Activated CD4-positive, alpha-beta memory T cell treated with anti-CD3 and anti-CD28 coated beads, Interleukin-2, amount 10 ng/mL, durations not matched to agents 7 days and 5 days (primary cell): ENCODE measurements at regions not wholly inside any gene's neighbourhood (a gene's known extent, or its start where the extent isn't known, plus 50 kb on each side); places are given as distances from the start of the nearest gene placed in this dataset.

Source experiments
- CTCF ChIA-PET: fragments of 350-600 bp; sonication (Branson Sonifier 250); formaldehyde crosslinking; loops from one replicate; lab custom pipeline; 2021; ENCODE audit warnings: antibody characterized with exemption, inconsistent platforms; lab: Charles Lee
- POLR2A ChIA-PET: fragments of 350-600 bp; sonication (Branson Sonifier 250); formaldehyde crosslinking; loops from one replicate; lab custom pipeline; 2021; ENCODE audit warnings: antibody characterized with exemption; lab: Charles Lee
- DNase-seq: peaks from one replicate; pipeline ENCODE4 v3.0.0-alpha.2; 2020
- H3K27ac Mint-ChIP-seq: one replicate; pipeline ENCODE4 v1.8.0; 2021; ENCODE audit warnings: mild to moderate bottlenecking, mixed read lengths
- H3K27me3 Mint-ChIP-seq: one replicate; pipeline ENCODE4 v1.8.0; 2021; ENCODE audit warnings: mixed read lengths
- H3K36me3 Mint-ChIP-seq: one replicate; pipeline ENCODE4 v1.8.0; 2021; ENCODE audit warnings: low read depth, mixed read lengths
- H3K4me1 Mint-ChIP-seq: one replicate; pipeline ENCODE4 v1.8.0; 2021; ENCODE audit warnings: mixed read lengths
- H3K4me3 Mint-ChIP-seq: one replicate; pipeline ENCODE4 v1.8.0; 2021; ENCODE audit warnings: mild to moderate bottlenecking, mixed read lengths
- H3K9me3 Mint-ChIP-seq: one replicate; pipeline ENCODE4 v1.8.0; 2021; ENCODE audit warnings: mixed read lengths

DNA sequence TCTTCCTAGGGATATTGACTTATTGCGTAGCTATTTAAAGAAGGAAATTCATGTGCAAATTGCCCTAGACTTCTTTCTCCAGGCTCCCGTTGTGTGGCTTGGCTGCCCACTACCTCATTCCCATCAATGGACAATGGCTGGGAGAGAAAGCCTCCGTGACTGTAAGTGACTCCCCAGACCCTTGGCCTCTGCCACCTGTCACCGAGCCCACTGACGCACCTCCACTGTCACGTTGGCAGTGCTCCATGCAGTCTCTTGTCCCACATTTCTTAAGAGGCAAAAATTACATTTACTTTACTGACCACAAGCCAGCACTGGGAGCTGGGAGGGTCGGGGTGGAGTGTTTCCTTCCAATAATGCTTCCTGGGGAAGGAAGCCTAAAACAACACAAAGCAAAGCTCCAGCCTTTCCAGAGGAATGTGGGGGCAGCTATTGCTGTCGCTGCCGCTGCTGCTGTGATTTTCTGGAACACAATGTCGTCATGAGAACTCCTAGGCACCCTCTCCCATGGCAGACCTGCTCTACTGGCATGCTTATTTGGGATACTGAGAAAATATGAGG, 89.7 kb upstream of the STEAP1B start:
- H3K27ac Mint-ChIP-seq, result no peak overlapping the region
- DNase-seq, result no peak
- POLR2A ChIA-PET, result no interaction called here
- no peaks in the 10 kb centered on the region for H3K9me3 Mint-ChIP-seq
- H3K36me3 Mint-ChIP-seq, result no peaks in the 10 kb centered on the region
- peaks cover 8% of the 10 kb centered on the region for H3K4me1 Mint-ChIP-seq
- peaks cover 51% of the 10 kb centered on the region for H3K27me3 Mint-ChIP-seq
- no peak overlapping the region for H3K4me3 Mint-ChIP-seq
- CTCF ChIA-PET, result interaction anchor here (2.2 kb wide), 1 partner anchor 29 kb away, joined by 9 read pairs; no protein-coding TSS in a partner anchor

DNA sequence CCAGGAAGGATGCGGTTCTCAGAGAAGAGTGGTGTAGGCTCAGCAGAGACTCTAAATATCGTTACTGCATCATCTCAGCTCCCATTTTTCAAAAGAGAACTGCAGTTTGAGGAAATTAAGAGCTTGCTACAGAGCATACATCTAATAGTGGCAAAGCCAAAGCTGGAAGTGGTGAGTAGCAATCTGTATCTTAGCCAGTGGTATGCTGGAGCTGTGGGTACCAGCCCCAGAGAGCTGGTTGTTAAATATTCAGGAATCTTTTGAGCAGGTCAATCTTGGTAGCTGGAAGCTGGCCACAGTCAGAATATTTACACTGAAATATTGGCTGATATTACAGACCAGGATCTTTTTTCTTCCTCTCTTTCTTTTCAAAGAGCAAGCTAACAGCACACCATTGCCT, 88.4 kb upstream of the STEAP1B start:
- POLR2A ChIA-PET, result interaction anchor here (0.9 kb wide), 1 partner anchor 136 kb away, joined by 3 read pairs; no protein-coding TSS in a partner anchor
- H3K9me3 Mint-ChIP-seq, result no peaks in the 10 kb centered on the region
- H3K27me3 Mint-ChIP-seq, result peaks cover 56% of the 10 kb centered on the region
- no peak overlapping the region for H3K27ac Mint-ChIP-seq
- H3K4me3 Mint-ChIP-seq, result no peak overlapping the region
- H3K36me3 Mint-ChIP-seq, result no peaks in the 10 kb centered on the region
- H3K4me1 Mint-ChIP-seq, result peaks cover 8% of the 10 kb centered on the region
- CTCF ChIA-PET, result interaction anchor here (2.2 kb wide), 1 partner anchor 27 kb away, joined by 9 read pairs; no protein-coding TSS in a partner anchor
- DNase-seq, result no peak

DNA sequence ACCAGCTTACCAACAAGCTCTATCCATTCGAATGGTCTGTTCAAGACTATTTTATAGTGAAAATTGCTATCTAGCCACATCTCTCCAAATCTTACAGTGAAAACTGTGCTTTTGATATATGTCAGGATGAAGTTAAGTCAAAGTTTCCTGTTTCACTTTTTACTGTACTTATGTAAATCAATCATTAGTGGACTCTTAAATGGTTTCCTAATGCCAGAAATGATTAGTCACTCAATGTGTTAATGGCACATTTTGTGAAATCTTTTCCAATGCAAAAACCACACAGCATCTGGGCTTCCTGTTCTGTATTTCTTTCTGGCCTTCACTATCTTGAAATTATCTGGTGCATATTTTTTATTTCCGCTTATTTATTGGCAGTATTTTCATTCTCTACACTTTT, 87.3 kb upstream of the STEAP1B start:
- CTCF ChIA-PET, result interaction anchor here (1.2 kb wide), 1 partner anchor 27 kb away, joined by 3 read pairs; no protein-coding TSS in a partner anchor
- no peaks in the 10 kb centered on the region for H3K9me3 Mint-ChIP-seq
- peaks cover 8% of the 10 kb centered on the region for H3K4me1 Mint-ChIP-seq
- POLR2A ChIA-PET, result interaction anchor here (0.9 kb wide), 2 partner anchors 52 to 137 kb away, joined by 3 read pairs; no protein-coding TSS in a partner anchor
- no peak overlapping the region for H3K4me3 Mint-ChIP-seq
- no peak for DNase-seq
- no peak overlapping the region for H3K27ac Mint-ChIP-seq
- no peaks in the 10 kb centered on the region for H3K36me3 Mint-ChIP-seq
- peaks cover 60% of the 10 kb centered on the region for H3K27me3 Mint-ChIP-seq

DNA sequence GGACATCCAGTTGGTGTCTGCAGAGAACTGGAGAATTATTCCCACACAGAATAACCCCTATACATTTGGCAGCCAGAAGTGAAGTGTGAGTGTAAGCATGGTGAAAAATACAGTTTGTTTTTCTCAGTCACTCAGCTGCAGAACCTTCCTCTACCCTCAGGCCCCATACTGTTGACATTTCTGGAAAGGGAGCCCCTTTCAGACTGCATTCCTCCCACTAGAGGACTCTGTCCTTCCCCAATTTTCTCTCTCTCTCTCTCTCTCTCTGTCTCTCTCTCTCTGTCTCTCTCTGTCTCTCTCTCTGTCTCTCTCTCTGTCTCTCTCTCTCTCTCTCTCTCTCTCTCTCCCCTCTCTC, 86.8 kb upstream of the STEAP1B start:
- Mint-ChIP-seq H3K27me3 (peaks cover 59% of the 10 kb centered on the region), H3K4me3 (no peak overlapping the region)

DNA sequence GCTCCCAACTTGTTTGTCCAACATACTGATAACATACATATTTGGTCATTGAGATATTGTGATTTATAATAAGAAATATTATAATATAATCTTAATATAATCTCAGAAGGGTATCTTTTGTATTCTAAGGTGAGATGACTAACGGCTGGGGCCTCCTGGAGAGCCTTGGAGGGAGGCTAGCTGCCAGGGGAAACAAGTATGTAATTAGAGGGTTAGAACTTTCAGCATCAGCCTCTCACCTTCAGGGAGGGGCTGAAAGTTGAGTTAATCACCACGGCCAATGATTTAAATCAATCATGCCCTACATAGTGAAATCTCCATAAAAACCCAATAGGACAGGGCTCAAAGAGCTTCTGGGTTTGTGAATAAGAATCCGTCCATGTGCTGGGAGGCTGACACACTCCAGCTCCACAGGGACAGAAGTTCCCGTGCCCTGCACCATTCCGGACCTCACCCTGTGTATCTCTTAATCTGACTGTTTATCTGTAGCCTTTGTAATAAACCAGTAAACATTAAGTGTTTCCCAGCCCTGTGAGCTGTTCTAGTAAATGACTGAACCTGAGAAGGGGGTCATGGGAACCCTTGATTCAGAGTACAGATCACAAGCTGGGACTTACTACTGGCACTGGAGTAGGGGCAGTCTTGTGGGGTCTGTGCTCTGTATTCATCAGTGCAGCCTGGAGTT, 86.3 kb upstream of the STEAP1B start:
- H3K27me3 Mint-ChIP-seq, result peaks cover 59% of the 10 kb centered on the region
- no peaks in the 10 kb centered on the region for H3K36me3 Mint-ChIP-seq
- no peaks in the 10 kb centered on the region for H3K9me3 Mint-ChIP-seq
- DNase-seq, result no peak
- ChIA-PET CTCF (interaction anchor here (1.2 to 1.3 kb wide), 2 partner anchors 26 to 139 kb away, joined by 3 read pairs; no protein-coding TSS in a partner anchor), POLR2A (interaction anchor here (0.9 kb wide), 1 partner anchor 53 kb away, joined by 3 read pairs; no protein-coding TSS in a partner anchor)
- no peak overlapping the region for H3K4me3 Mint-ChIP-seq
- H3K4me1 Mint-ChIP-seq, result peaks cover 9% of the 10 kb centered on the region
- no peak overlapping the region for H3K27ac Mint-ChIP-seq

More for the DNA sequence above, 86.8 kb upstream of the STEAP1B start:
- ChIA-PET CTCF (interaction anchor here (1.2 to 1.3 kb wide), 2 partner anchors 26 to 139 kb away, joined by 3 read pairs; no protein-coding TSS in a partner anchor), POLR2A (interaction anchor here (0.9 kb wide), 1 partner anchor 53 kb away, joined by 3 read pairs; no protein-coding TSS in a partner anchor)
- H3K36me3 Mint-ChIP-seq, result no peaks in the 10 kb centered on the region
- peaks cover 8% of the 10 kb centered on the region for H3K4me1 Mint-ChIP-seq
- no peaks in the 10 kb centered on the region for H3K9me3 Mint-ChIP-seq
- H3K27ac Mint-ChIP-seq, result no peak overlapping the region
- DNase-seq, result no peak

DNA sequence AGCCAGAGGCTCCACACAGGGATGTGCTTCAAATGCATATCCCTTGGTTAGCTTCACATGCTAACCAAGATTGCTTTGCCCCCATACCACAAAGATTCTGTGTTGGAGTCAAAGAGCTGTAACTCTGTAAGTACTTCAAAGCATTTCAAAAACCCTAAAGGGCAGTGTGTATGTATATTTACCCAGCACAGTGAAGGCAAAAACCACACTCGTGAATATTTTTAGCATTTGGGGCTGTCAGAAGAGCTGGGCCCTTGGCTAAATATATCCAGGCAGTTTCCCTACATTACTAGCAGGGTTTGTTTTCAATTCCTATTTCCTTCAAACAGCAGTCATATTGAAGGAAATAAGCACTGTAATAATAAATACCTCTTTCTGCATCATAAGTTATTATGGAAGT, 84.2 kb upstream of the STEAP1B start:
- POLR2A ChIA-PET, result interaction anchor here (1.6 kb wide), 1 partner anchor 21 kb away, joined by 4 read pairs; no protein-coding TSS in a partner anchor
- CTCF ChIA-PET, result no interaction called here

DNA sequence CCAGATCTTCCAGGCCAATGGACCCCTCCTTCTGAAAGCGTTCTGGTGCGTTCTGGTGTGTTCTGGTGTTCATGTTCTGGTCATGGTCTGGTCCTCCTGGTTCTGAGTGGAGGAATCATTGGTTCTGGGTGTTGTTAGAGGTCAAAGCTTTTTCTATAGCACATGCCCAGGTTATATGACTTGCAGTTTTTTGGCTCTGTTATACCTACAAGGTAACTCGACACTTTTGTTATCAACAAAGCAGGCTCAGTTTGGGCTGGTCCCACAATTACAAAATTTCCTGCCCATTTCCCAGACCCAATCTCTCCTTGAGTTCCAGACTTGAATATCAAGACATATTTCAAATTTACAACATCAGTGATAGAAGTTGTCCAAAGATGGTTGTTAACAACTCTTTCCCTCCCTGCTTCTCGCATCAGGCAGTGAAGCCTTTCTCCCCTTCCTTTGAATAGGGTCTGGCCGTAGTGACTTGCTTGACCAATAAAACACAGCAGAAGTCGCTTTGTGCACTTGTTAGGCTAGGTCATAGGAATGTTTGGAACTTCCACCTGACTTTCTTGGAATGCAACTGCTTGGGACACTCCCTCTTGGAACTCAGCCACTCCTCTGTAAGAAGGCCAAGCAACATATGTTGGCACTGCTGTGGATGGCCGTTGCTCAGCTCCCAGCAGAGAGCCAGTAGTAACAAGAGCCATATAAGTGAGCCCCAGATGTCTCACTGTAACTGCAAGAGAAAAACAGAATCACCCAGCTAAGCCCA, 83.1 kb upstream of the STEAP1B start:
- Mint-ChIP-seq H3K36me3 (peaks cover 5% of the 10 kb centered on the region), H3K4me1 (peaks cover 10% of the 10 kb centered on the region), H3K27me3 (peaks cover 57% of the 10 kb centered on the region), H3K27ac (no peak overlapping the region), H3K9me3 (peaks cover 2% of the 10 kb centered on the region), H3K4me3 (no peak overlapping the region)
- no peak for DNase-seq
- POLR2A ChIA-PET, result no interaction called here
- CTCF ChIA-PET, result no interaction called here

More for the DNA sequence above, 84.2 kb upstream of the STEAP1B start:
- no peak for DNase-seq
- Mint-ChIP-seq H3K27ac (no peak overlapping the region), H3K4me3 (no peak overlapping the region), H3K9me3 (peaks cover 2% of the 10 kb centered on the region), H3K4me1 (peaks cover 10% of the 10 kb centered on the region), H3K27me3 (peaks cover 56% of the 10 kb centered on the region), H3K36me3 (peaks cover 5% of the 10 kb centered on the region)

DNA sequence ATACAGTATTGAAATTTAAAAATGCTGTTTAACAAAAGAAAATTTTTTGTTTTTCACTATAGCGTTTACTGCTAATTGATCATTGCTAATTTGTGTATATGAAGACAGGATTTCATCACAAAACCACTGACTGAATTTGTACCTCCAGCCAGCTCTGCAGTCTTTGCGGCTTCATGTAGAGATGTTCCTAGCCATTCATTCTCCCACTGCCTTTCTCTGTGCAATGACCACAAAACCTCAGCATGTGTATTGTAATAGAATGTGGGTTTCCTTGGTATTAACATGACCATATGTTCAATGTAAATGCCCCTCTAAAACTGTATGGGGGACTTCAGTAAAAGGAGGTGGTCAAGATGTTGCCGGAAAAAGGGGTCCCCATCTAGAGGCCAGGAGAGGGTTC, 81.1 kb upstream of the STEAP1B start:
- Mint-ChIP-seq H3K36me3 (peaks cover 11% of the 10 kb centered on the region), H3K9me3 (peaks cover 2% of the 10 kb centered on the region), H3K27ac (no peak overlapping the region), H3K4me1 (peaks cover 3% of the 10 kb centered on the region), H3K27me3 (peaks cover 60% of the 10 kb centered on the region), H3K4me3 (no peak overlapping the region)
- no peak for DNase-seq
- ChIA-PET POLR2A (no interaction called here), CTCF (interaction anchor here (0.7 to 1.2 kb wide), 2 partner anchors 21 to 147 kb away, joined by 3 read pairs; no protein-coding TSS in a partner anchor)

DNA sequence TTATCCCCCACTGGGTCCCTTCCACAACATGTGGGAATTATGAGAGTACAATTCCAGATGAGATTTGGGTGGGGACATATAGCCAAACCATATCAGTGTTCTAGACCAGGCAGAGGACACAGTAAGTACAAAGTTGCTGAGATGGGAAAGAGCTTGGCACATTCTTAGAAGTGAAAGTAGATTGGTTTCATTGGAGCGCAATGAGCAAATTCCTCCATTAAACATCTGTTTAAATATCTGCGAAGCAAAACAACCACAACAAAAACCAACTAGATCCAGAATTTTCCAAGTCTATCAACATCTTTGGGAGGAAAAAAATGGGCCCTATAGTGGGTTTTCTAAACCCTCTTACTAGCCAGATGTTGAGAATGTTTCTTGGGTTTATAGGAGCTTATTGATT, 80.0 kb upstream of the STEAP1B start:
- Mint-ChIP-seq H3K36me3 (peaks cover 11% of the 10 kb centered on the region), H3K27ac (no peak overlapping the region), H3K9me3 (peaks cover 2% of the 10 kb centered on the region), H3K4me3 (no peak overlapping the region), H3K27me3 (peaks cover 69% of the 10 kb centered on the region), H3K4me1 (peaks cover 8% of the 10 kb centered on the region)
- ChIA-PET CTCF (no interaction called here), POLR2A (no interaction called here)
- no peak for DNase-seq

DNA sequence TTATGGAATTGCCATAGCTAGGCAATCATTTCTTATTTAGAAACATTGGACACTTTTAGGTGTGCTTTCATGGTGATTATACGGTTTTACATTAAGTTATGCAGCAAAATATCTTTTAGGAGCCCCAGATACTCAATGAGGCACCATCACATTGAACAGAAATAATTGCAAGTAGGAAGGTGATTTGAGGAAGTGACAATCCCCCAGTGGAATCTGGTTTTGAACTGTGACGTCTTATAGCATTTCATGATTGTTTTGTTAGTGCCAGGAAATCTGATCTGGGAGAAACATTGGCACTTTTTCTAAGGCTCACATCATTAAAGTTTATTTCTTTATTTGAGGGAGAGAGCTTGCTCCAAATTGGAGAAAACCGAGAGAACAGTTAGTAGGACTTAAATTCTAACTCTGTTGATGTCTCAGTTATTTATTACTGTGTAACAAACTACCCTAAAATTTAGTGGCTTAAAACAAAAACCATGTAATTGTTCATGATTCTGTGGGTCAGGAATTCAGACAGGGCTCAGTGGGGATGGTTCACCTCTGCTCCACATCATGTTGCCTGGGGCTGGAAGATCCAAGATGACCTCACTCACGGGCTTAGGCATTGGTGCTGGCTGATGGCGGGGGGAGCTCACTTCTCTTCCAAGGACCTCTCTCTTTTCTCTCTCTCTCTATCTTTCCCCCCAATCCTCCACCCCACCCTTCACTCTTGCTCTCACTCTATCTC, 78.2 kb upstream of the STEAP1B start:
- Mint-ChIP-seq H3K27me3 (peaks cover 63% of the 10 kb centered on the region), H3K4me3 (no peak overlapping the region), H3K4me1 (peaks cover 8% of the 10 kb centered on the region), H3K36me3 (peaks cover 11% of the 10 kb centered on the region), H3K9me3 (peaks cover 2% of the 10 kb centered on the region), H3K27ac (no peak overlapping the region)
- ChIA-PET CTCF (interaction anchor here (0.8 to 1.0 kb wide), 2 partner anchors 18 to 150 kb away, joined by 3 read pairs; no protein-coding TSS in a partner anchor), POLR2A (no interaction called here)
- DNase-seq, result no peak

DNA sequence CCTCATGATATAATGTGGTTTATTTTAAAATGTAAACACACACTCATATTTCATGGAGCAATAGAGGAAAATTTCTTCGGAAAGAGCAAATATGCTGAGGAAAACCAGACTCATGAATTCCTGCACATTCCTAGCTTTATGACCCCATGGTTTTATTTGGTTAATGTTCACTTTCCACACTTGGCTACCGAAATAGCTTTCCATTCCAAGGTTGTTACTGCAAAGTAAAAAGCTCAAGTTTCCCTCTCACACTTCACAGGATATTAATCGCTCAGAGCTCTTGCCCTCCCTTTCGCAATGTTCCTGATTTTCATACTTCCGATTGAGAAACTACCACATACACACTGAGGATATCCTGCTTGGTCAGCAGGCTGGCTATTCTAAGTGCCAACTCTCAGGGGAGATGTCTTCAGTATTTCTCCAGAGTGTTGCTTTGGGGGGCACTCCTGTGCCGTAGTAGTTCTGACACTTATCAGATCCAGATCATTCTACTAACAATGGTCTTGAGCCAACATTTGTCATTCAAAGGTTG, 77.5 kb upstream of the STEAP1B start:
- peaks cover 11% of the 10 kb centered on the region for H3K36me3 Mint-ChIP-seq
- ChIA-PET POLR2A (no interaction called here), CTCF (interaction anchor here (0.8 to 1.4 kb wide), 3 partner anchors 14 to 151 kb away, joined by 3 to 5 read pairs (median 3); no protein-coding TSS in a partner anchor)
- peaks cover 8% of the 10 kb centered on the region for H3K4me1 Mint-ChIP-seq
- DNase-seq, result no peak
- no peak overlapping the region for H3K27ac Mint-ChIP-seq
- H3K9me3 Mint-ChIP-seq, result peaks cover 2% of the 10 kb centered on the region
- H3K4me3 Mint-ChIP-seq, result no peak overlapping the region
- H3K27me3 Mint-ChIP-seq, result peaks cover 61% of the 10 kb centered on the region
